NAMALWA (cell line): ENCODE measurements at regions not wholly inside any gene's neighbourhood (a gene's known extent, or its start where the extent isn't known, plus 50 kb on each side); places are given as distances from the start of the nearest gene placed in this dataset.
"Not testable (repeated sequence)": the region's sequence is repeated elsewhere in the genome, so short reads cannot be mapped to it uniquely, and the experiment has no call there.

Experiments
- DNase-seq: peaks from one replicate; pipeline ENCODE4 v3.0.0-alpha.2; 2015; ENCODE audit warnings: low spot score

DNA sequence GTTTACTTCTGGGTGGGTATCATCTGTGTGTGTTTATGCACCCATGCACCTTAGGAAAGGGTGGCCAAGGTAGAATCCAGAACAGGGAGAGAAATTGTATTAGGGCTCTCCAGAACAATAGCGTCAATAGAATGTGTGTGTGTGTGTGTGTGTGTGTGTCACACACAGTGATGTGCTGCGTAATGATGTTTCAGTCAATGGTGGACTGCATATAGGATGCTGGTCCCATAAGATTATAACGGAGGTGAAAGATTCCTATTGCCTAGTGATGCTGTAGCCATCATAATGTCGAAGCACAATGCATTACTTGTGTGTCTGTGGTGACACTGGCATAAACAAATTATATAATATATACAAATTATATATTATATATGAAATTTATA lies 69.3 kb upstream of the PRR23C start:
- no peak for DNase-seq

DNA sequence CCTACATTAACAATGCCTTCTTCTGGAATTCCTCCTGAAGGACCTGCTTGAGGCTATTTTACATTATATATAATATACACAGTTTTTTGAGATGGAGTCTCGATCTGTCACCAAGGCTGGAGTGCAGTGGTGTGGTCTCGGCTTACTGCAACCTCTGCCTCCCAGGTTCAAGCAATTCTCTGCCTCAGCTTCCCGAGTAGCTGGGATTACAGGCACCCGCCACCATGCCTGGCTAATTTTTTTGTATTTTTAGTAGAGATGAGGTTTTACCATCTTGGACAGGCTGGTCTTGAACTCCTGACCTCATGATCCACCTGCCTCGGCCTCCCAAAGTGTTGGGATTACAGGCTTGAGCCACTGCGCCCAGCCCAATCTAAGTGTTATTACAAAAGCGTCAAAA lies 71.9 kb upstream of the PRR23C start:
- not testable (repeated sequence) for DNase-seq

GRCh38 chr3:139117136-139117675 lies 72.5 kb upstream of the PRR23C start:
- no peak for DNase-seq

DNA sequence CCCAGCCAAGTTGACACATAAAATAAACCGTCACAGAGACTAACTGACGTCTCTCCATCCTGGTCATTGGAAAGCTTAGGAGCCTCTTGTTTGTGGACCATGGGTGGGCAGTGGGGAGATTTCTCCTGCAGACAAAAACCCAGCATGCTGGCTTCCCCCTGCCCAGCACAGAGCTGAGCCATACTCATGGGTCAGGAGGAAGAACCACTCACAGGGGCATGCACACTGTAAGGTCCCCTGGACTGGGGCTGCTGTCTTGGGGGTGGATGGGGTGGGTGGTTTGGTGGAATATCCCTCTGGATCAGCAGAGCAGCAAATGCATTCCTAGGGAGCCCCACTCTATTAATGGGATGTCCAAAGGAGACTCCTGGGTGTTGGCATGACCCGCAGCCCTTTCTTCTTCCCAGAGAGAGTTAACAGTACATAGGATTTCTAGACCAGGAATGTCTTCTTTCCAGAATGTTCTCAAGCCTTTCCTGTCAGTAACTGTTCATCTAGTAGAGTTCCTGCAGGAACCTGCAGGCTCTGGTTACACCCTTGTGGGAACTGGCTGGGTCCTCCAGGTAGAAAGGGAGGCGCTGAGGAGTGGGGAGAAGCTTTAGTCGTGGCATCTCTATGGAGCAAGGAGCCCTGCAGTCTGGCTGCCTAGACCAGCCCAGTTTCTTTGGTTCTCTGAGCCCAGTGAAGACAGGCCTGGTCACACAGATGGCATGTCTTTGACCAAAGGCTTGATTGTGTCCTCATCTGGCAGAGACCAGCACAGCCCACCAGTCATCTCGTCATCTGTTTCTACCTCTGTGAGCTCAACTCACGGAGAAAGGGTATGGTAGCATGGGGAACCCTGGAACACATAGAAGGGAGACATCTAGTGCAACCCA lies 73.4 kb upstream of the PRR23C start:
- no peak for DNase-seq

GRCh38 chr3:139118835-139119234 lies 74.1 kb upstream of the PRR23C start:
- no peak for DNase-seq

- DNase-seq, result no peak
These were observed 74.8 kb upstream of the PRR23C start for GRCh38 chr3:139119331-139120025.

DNA sequence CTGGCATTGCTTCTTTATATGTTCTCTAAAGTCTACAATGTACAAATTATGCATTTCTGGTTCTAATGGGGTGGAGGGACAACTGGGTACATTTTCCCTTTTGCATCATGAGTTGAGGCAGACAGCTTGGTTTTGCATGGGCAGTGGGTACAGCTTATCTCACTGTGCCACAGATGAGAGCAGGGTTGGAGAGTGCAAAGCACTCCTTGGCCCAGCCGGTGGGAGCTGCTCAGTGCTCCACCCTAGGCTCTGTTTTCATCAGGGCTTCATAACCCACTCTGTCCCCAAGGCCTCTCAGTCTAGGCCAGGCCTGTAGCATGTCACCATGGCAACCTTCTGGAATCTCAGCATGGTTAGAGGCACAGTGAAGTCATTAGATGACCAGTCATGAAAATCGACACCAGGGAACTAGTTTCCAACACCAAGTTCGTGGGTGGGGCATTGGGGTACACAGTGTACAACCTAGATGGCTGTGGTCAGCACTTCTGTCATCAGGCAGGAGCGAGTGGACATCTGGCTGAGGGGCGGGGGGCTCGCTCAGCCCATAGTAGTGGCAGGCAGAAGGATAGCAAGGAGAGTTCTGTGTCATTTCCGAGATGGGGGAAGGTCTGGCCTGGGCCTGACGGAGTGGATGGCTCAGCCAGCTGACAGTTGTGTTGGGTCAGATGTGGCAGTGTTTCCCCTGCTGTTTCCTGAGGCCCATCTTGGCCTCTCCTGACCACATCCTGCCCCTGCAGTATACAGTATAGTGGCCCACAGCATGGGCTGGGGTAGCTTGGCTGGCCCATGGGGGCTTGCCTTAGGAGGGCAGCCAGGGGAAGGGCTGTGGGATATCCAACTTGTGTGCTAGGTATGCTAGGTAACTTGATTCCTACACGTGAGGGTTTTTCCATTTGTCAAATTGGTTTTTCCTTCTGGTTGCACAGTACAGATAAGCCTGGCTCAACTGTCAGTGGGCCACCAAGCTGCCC lies 75.7 kb upstream of the PRR23C start:
- no peak for DNase-seq

DNA sequence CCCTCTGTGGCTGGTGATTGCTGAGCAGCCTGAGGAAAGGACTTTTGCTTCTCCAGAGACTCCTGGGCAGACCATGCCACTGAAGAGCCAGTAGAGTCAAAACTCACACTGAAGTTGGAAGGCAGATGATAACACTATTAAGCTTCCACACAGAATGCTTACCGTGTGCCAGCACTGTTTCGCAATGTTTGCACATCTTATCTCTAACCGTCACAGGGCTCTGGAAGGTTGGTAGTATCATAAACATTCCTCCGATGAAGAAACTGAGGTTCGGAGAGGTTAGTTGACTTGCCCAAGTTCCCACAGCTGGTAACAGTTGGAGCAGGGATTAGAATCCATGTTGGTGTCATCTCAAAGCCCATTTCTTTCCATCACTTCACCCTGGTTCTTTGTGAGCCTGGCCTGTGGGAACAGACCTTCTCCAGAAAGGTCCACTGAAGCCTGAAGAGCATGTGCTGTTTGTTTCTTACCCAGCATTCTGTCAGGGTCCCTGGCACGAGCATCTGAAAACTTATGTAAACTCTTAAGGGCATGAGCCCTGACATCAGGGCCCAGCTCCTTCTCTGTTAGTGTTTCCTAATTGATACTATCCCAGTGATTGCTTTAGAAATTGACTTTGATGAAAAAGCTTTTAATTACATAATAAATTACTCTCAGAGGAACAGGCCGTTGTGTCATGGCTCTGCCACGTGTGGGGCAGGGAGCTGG lies 77.0 kb upstream of the PRR23C start:
- DNase-seq, result no peak

GRCh38 chr3:139122221-139122581 lies 77.5 kb upstream of the PRR23C start:
- no peak for DNase-seq

DNA sequence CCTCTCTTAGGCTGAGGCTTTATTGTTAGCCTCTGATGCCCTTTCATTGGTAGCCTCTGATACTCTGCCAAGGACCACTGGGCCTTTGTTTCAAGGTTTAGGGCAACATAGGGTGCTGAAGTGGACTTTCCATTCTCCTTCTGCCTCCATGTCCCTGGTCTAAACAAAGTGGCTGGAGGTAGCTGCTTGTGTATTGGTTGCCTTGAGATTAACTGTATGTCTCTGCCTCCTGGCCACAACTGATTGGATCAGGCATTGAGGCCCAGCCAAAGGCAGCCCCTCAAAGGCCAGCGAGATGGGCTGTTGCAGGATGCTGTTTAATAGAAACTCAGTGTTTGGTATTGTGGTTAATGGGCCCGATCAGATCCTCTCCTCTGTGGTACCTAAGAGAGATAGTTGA lies 77.9 kb upstream of the PRR23C start:
- no peak for DNase-seq

DNA sequence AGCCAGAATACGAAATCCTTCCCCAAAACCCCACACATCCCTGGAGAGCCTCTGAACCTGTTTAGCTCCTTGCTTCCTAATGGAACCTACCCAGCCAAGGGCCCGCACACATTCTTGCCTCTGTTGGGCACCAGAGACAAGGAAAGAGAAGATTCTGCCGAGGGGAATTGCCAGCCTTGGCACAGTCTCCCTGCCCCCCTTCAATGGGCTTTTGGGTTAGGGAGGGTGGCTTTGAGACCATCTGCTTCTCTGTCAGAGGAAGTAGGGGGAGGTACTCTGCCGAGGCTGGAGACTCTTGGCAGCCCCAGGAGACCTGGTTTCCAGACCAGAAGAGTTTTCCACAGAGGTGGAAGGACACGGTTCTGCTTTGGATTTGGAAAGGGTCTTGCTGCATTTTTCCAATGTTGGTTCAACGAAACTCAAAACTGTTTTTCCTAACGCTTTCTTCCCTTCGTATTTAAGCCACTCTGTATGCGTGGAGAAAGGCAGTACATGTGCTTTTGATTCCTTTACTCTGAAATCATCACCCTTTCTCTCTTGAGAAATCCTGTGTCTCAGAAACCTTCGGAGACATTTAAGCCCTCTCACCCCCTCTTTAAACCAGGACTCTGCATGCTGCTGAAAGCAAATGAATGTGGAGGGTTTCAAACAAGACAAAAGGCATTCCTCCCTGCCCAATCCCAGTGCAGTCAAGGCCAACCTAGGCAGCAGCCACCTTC lies 78.8 kb upstream of the PRR23C start:
- no peak for DNase-seq

- DNase-seq, result no peak
These were observed 79.5 kb upstream of the PRR23C start for GRCh38 chr3:139124197-139124596.

- DNase-seq, result no peak
These were observed 82.4 kb upstream of the PRR23C start for GRCh38 chr3:139127101-139127500.

DNA sequence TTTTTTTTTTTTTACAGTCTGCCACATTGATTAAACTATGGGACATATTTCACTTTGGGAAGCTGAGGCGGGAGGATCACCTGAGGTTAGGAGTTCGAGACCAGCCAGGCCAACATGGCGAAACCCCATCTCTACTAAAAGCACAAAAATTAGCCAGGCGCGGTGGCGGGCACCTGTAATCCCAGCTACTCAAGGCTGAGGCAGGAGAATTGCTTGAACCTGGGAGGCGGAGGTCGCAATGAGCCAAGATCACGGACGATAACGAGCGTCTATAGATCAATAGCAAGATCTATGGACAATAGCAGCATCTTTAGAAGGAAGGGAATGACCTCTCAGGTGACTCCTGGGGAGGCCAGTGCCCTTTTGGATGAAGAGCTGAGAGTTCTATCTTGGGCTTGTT lies 82.9 kb upstream of the PRR23C start:
- DNase-seq, result not testable (repeated sequence)

DNA sequence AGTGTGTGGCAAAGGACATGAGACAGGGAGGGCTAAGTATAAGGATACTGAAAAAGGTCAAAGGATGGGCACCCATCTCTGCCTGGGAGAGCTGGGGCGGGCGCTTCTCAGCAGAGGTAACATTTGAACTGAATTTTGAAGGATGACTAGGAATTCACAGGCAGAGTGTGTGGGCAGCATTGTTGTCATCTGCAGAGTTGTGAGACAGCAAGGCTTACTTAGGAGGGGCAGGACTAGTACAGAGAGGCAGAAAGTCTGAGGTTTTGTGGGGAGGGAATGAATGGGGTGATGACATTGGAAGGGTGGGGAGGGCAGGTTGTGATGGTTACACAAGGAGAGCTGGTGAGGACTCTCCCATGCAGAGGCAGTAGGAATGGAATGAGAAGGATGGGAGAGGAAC lies 84.1 kb upstream of the PRR23C start:
- DNase-seq, result no peak

- DNase-seq, result no peak
These were observed 85.2 kb upstream of the PRR23C start for GRCh38 chr3:139129892-139130291.

DNA sequence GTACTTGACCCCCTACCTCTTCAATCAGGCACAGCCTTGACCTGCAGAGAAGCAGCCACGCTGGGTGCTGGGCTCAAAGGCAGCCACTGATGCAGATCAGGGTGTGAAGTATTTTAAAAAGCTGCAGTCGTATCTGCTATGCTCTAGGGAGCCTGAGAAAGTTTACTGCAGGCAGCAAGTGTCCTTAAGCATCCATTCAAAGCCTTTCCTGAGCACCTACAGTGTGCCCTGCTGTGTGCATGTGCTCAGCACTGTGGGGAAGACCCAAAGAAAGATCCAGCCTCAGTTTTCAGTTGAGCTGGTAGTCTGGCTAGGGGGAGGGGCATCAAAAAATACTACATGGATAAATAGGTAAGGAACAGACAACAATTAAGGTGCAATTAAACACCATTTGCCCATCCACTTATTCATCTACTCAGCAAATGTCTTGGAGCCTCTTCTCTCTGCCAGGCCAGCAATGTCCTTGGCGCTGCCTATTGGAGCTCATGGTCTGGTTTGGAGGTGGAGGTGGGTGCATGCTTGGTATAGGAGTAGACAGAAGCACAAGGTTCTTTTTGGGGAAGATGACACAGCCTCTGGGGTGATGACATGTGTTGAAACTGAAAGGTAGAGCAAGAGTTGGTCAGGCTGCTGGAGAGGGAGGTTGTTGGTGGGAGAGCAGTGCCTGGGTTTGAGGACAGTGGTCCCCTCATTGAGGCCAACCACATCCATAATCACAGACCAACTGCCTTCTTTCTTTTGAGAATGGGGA lies 85.9 kb upstream of the PRR23C start:
- no peak for DNase-seq

DNA sequence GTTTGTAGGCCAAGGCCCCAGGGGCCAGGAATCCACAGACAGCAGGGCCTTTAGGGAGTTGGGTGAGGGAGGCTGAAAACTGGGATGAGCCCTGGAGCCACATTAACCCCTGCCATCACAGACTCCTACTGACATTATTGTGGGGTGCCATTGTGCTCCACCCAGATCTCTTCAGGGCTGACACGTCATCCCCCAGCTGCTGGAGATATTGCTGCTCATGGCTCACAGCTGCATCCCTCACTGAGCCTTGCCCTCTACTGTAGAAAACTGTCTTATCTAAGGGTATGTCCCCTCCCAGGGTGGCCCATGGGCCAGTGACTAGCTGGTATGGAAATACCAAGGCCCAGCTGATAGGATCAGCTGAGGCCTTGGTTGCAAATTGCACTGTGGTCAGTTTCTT lies 87.3 kb upstream of the PRR23C start:
- DNase-seq, result no peak

- no peak for DNase-seq
These were observed 88.3 kb upstream of the PRR23C start for GRCh38 chr3:139132976-139133375.
